GM12892 (cell line): ENCODE measurements at regions not wholly inside any gene's neighbourhood (a gene's known extent, or its start where the extent isn't known, plus 50 kb on each side); places are given as distances from the start of the nearest gene placed in this dataset.

Experiments
- POLR2A ChIP-seq: IDR thresholded peaks from 2 replicates; pipeline ENCODE4 v1.6.1; 2011; ENCODE audit warnings: low read depth, low read length, control low read depth
- TAF1 ChIP-seq: IDR thresholded peaks from 2 replicates; pipeline ENCODE4 v1.6.1; 2011; ENCODE audit warnings: low read depth, mild to moderate bottlenecking, control low read depth, low read length, borderline replicate concordance

GRCh38 chr6:139882977-139883728, 508.7 kb upstream of the CITED2 start:
- TF ChIP-seq POLR2A (no peak), TAF1 (no peak)
